Right hindlimb (tissue), 1 donor: ENCODE measurements at regions not wholly inside any gene's neighbourhood (a gene's known extent, or its start where the extent isn't known, plus 50 kb on each side); places are given as distances from the start of the nearest gene placed in this dataset.
"Not testable (repeated sequence)": the region's sequence is repeated elsewhere in the genome, so short reads cannot be mapped to it uniquely, and the experiment has no call there.

Experiments
- DNase-seq: peaks from one replicate; pipeline ENCODE4 v3.0.0-alpha.2; 2018

GRCh38 chr2:111511062-111511461 lies 372.9 kb downstream of the ANAPC1 start:
- not testable (repeated sequence) for DNase-seq

GRCh38 chr2:111512378-111512777 lies 371.6 kb downstream of the ANAPC1 start:
- not testable (repeated sequence) for DNase-seq

- not testable (repeated sequence) for DNase-seq
Measured at GRCh38 chr2:111514138-111514537, 369.9 kb downstream of the ANAPC1 start.

GRCh38 chr2:111517050-111517720 lies 366.8 kb downstream of the ANAPC1 start:
- DNase-seq: not testable (repeated sequence)

- not testable (repeated sequence) for DNase-seq
Measured at GRCh38 chr2:111517721-111518053, 366.3 kb downstream of the ANAPC1 start.

- no peak for DNase-seq
Measured at GRCh38 chr2:111519071-111519470, 364.9 kb downstream of the ANAPC1 start.

GRCh38 chr2:111522231-111522768 lies 361.7 kb downstream of the ANAPC1 start:
- no peak for DNase-seq

GRCh38 chr2:111523009-111523408 lies 361.0 kb downstream of the ANAPC1 start:
- no peak for DNase-seq

- DNase-seq: not testable (repeated sequence)
Measured at GRCh38 chr2:111525026-111525425, 359.0 kb downstream of the ANAPC1 start.

GRCh38 chr2:111526041-111526639 lies 357.9 kb downstream of the ANAPC1 start:
- DNase-seq: not testable (repeated sequence)

GRCh38 chr2:111527707-111528400 lies 356.1 kb downstream of the ANAPC1 start:
- DNase-seq: not testable (repeated sequence)

- DNase-seq: not testable (repeated sequence)
Measured at GRCh38 chr2:111529022-111529421, 355.0 kb downstream of the ANAPC1 start.

- not testable (repeated sequence) for DNase-seq
Measured at GRCh38 chr2:111530239-111530965, 353.6 kb downstream of the ANAPC1 start.

GRCh38 chr2:111532682-111533556 lies 351.1 kb downstream of the ANAPC1 start:
- not testable (repeated sequence) for DNase-seq

- not testable (repeated sequence) for DNase-seq
Measured at GRCh38 chr2:111533557-111534247, 350.3 kb downstream of the ANAPC1 start.

GRCh38 chr2:111534910-111535352 lies 349.1 kb downstream of the ANAPC1 start:
- no peak for DNase-seq

- DNase-seq: no peak
Measured at GRCh38 chr2:111535404-111535803, 348.6 kb downstream of the ANAPC1 start.

GRCh38 chr2:111537078-111537655 lies 346.8 kb downstream of the ANAPC1 start:
- no peak for DNase-seq

- DNase-seq: not testable (repeated sequence)
Measured at GRCh38 chr2:111539991-111540390, 344.0 kb downstream of the ANAPC1 start.

GRCh38 chr2:111542120-111542774 lies 341.7 kb downstream of the ANAPC1 start:
- DNase-seq: not testable (repeated sequence)
